Smooth muscle cell (in vitro differentiated cells): ENCODE measurements at regions not wholly inside any gene's neighbourhood (a gene's known extent, or its start where the extent isn't known, plus 50 kb on each side); places are given as distances from the start of the nearest gene placed in this dataset.

Source experiments
- DNase-seq: peaks from one replicate; lab custom pipeline; 2025; ENCODE audit not compliant: unreplicated experiment; lab: John Stamatoyannopoulos, UW
- H2AFZ ChIP-seq: fragments of 200-600 bp; sonication (generic); 2 replicates; pipeline ENCODE4 v1.6.0; 2016; ENCODE audit warnings: antibody characterized with exemption, low read depth, mild to moderate bottlenecking
- H3F3A ChIP-seq: fragments of 200-600 bp; sonication (generic); 2 replicates; pipeline ENCODE4 v1.6.0; 2017; ENCODE audit warnings: antibody characterized with exemption, low read depth
- H3K27ac ChIP-seq: fragments of 200-600 bp; sonication (generic); 2 replicates; pipeline ENCODE4 v1.5.1; 2016; ENCODE audit warnings: low read depth, mild to moderate bottlenecking
- H3K27me3 ChIP-seq: fragments of 200-600 bp; sonication (generic); 2 replicates; pipeline ENCODE4 v1.6.1; 2016; ENCODE audit warnings: low read depth, mild to moderate bottlenecking
- H3K36me3 ChIP-seq: fragments of 200-600 bp; sonication (generic); 2 replicates; pipeline ENCODE4 v1.5.1; 2016; ENCODE audit warnings: low read depth
- H3K4me1 ChIP-seq: fragments of 200-600 bp; sonication (generic); 2 replicates; pipeline ENCODE4 v1.5.1; 2016; ENCODE audit warnings: low read depth
- H3K4me2 ChIP-seq: fragments of 200-600 bp; sonication (generic); 2 replicates; pipeline ENCODE4 v1.6.0; 2016; ENCODE audit warnings: mild to moderate bottlenecking
- H3K4me3 ChIP-seq: fragments of 200-600 bp; sonication (generic); 2 replicates; pipeline ENCODE4 v1.5.1; 2016; ENCODE audit warnings: mild to moderate bottlenecking
- H3K79me2 ChIP-seq: fragments of 200-600 bp; sonication (generic); 2 replicates; pipeline ENCODE4 v1.6.0; 2016; ENCODE audit warnings: low read depth, mild to moderate bottlenecking
- H3K9ac ChIP-seq: fragments of 200-600 bp; sonication (generic); 2 replicates; pipeline ENCODE4 v1.6.0; 2016; ENCODE audit warnings: low read depth
- H3K9me3 ChIP-seq: fragments of 200-600 bp; sonication (generic); replicated peaks from 2 replicates; pipeline ENCODE4 v1.5.1; 2016; ENCODE audit warnings: low read depth
- H4K20me1 ChIP-seq: fragments of 200-600 bp; sonication (generic); 2 replicates; pipeline ENCODE4 v1.6.0; 2016; ENCODE audit warnings: low read depth
- WGBS: methylation state at CpG from one replicate; pipeline ENCODE4 v1.1.7; 2016; ENCODE audit warnings: low lambda C conversion rate; 5-methylcytosine and 5-hydroxymethylcytosine counted together
- TF ChIP-seq, protein P1 (sequence below): fragments of 200-600 bp; sonication (generic); IDR thresholded peaks from 2 replicates; pipeline ENCODE4 v1.5.1; 2017; ENCODE audit warnings: borderline replicate concordance, mild to moderate bottlenecking, antibody characterized with exemption; ENCODE audit not compliant: insufficient read depth, poor library complexity, severe bottlenecking

DNA sequence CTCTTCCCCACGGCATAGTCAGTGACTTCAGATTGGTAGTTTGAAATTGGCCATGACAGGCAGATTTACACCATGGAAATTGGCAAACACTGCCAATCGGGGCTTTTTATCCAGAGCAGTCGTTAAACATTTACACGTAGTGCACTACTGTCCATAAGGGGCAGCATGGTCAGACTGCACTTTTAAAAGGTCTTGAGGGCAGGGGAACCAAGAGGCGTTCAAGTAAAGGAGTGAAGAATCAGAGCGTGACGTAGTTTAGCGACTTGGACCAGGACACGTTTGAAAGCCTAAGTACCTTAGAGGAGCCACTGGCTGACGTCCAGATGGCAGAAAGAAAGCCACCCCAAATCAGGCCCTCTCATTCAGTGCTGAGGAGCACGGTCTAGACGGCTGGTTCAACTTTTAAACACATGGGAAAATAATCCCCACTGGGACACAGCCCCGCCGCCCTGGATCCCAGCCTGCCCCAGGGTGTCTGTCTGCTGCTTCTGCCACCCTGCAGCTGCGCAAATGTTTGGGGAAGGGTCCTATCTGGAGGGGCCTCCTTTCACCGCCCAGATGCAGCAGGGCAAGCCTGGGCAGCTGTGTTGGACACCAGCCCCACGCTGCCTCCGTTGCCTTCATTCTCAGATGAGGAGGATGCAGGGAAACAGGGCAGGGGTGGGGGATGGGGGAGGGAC, 52.5 kb upstream of the PPP2R5C start:
- no peaks in the 10 kb centered on the region for H3K79me2 ChIP-seq
- H4K20me1 ChIP-seq = no peaks in the 10 kb centered on the region
- H3F3A ChIP-seq = no peaks in the 10 kb centered on the region
- no peak overlapping the region for H3K9ac ChIP-seq
- WGBS = 90% methylated on average over 18 of the region's 18 CpGs
- no peak for DNase-seq
- no peaks in the 10 kb centered on the region for H3K27me3 ChIP-seq
- H3K27ac ChIP-seq = no peak overlapping the region
- no peaks in the 10 kb centered on the region for H3K36me3 ChIP-seq
- no peak overlapping the region for H3K4me2 ChIP-seq
- TF ChIP-seq, protein P1, sequence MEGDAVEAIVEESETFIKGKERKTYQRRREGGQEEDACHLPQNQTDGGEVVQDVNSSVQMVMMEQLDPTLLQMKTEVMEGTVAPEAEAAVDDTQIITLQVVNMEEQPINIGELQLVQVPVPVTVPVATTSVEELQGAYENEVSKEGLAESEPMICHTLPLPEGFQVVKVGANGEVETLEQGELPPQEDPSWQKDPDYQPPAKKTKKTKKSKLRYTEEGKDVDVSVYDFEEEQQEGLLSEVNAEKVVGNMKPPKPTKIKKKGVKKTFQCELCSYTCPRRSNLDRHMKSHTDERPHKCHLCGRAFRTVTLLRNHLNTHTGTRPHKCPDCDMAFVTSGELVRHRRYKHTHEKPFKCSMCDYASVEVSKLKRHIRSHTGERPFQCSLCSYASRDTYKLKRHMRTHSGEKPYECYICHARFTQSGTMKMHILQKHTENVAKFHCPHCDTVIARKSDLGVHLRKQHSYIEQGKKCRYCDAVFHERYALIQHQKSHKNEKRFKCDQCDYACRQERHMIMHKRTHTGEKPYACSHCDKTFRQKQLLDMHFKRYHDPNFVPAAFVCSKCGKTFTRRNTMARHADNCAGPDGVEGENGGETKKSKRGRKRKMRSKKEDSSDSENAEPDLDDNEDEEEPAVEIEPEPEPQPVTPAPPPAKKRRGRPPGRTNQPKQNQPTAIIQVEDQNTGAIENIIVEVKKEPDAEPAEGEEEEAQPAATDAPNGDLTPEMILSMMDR = no peak
- H3K4me1 ChIP-seq = no peaks in the 10 kb centered on the region
- H3K9me3 ChIP-seq = no peaks in the 10 kb centered on the region
- H2AFZ ChIP-seq = no peak overlapping the region
- no peak overlapping the region for H3K4me3 ChIP-seq

GRCh38 chr14:101709533-101709881, 52.0 kb upstream of the PPP2R5C start:
- Histone ChIP-seq H3K4me3 (no peak overlapping the region), H4K20me1 (no peaks in the 10 kb centered on the region), H3F3A (no peaks in the 10 kb centered on the region), H3K27me3 (no peaks in the 10 kb centered on the region), H3K79me2 (no peaks in the 10 kb centered on the region), H3K4me2 (no peak overlapping the region), H3K27ac (no peak overlapping the region), H3K36me3 (no peaks in the 10 kb centered on the region), H3K4me1 (no peaks in the 10 kb centered on the region), H2AFZ (no peak overlapping the region), H3K9me3 (no peaks in the 10 kb centered on the region), H3K9ac (no peak overlapping the region)
- TF ChIP-seq, protein P1 = no peak
- no peak for DNase-seq
- 94% methylated on average over 11 of the region's 11 CpGs for WGBS

DNA sequence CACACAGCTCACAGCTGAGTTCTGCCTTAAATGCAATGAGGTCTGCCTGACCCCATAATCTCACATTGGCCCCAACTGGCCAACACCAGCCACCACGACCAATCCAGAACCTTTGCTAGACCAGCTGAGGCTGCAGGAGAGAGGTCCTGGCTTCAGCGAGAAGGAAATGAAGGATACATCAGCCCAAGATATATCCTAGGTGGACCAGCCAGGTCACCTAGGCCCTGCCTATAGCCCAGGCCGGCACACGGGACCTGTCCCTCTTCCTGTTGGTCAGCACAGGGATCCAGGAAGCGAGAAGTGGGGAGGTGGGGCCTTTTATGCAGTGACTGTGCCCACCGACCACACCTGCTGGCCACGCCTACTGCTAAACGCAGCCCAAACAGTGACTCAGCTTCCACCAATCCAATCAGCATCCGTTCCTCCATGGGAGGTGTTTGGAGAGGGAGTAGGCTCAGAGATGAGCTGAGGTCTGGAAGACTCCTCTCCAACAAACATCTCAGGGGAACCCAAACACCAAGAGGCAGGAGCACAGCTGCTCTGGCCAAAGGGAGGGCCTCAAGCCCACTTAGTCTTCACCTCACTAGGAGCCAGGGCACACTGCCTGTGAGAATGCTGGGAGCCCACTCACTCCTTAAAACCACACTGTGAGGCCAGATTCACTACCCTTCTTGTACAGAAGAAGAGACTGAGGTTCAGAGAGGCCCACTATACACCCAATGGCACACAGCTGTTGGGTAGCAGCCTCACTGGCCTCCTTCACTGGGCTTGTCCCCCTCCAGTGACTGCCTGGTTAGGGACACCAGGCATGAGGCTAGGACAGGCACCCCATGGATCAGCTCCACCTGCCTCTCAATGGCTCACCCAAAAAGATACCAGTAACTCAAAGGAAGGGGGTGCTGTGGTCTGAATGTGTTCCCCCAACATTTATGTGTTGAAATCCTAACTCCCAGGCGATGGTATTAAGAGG, 51.3 kb upstream of the PPP2R5C start:
- Histone ChIP-seq H4K20me1 (no peaks in the 10 kb centered on the region), H3K9ac (no peak overlapping the region), H3K9me3 (no peaks in the 10 kb centered on the region), H3F3A (no peaks in the 10 kb centered on the region), H3K27ac (no peak overlapping the region), H3K4me1 (no peaks in the 10 kb centered on the region), H3K4me2 (no peak overlapping the region), H2AFZ (no peak overlapping the region), H3K36me3 (no peaks in the 10 kb centered on the region), H3K79me2 (no peaks in the 10 kb centered on the region), H3K27me3 (no peaks in the 10 kb centered on the region), H3K4me3 (no peak overlapping the region)
- no peak for DNase-seq
- TF ChIP-seq, protein P1 = no peak
- 83% methylated on average over 10 of the region's 10 CpGs for WGBS
